ENCODE measurements at regions not wholly inside any gene's neighbourhood (a gene's known extent, or its start where the extent isn't known, plus 50 kb on each side); places are given as distances from the start of the nearest gene placed in this dataset.

- no peak for DNase-seq
- ChIA-PET POLR2A (no interaction called here), CTCF (no interaction called here)
- H3K27me3 Mint-ChIP-seq = peaks cover 8% of the 10 kb centered on the region
- peaks cover 3% of the 10 kb centered on the region for H3K4me1 Mint-ChIP-seq
- H3K9me3 Mint-ChIP-seq = peaks cover 9% of the 10 kb centered on the region
- no peak overlapping the region for H3K4me3 Mint-ChIP-seq
- H3K36me3 Mint-ChIP-seq (ENCODE audit: low read depth) = no peaks in the 10 kb centered on the region
- H3K27ac Mint-ChIP-seq = no peak overlapping the region
Observed at GRCh38 chr17:33516645-33517044, 223.6 kb upstream of the ASIC2 start.

GRCh38 chr17:33517746-33518145, 224.7 kb upstream of the ASIC2 start:
- no peak for DNase-seq
- H3K4me3 Mint-ChIP-seq = no peak overlapping the region
- CTCF ChIA-PET = no interaction called here
- POLR2A ChIA-PET = no interaction called here
- peaks cover 9% of the 10 kb centered on the region for H3K9me3 Mint-ChIP-seq
- peaks cover 8% of the 10 kb centered on the region for H3K27me3 Mint-ChIP-seq
- no peaks in the 10 kb centered on the region for H3K36me3 Mint-ChIP-seq (ENCODE audit: low read depth)
- no peaks in the 10 kb centered on the region for H3K4me1 Mint-ChIP-seq
- no peak overlapping the region for H3K27ac Mint-ChIP-seq

- no peak for DNase-seq
- H3K36me3 Mint-ChIP-seq (ENCODE audit: low read depth) = no peaks in the 10 kb centered on the region
- peaks cover 4% of the 10 kb centered on the region for H3K27me3 Mint-ChIP-seq
- ChIA-PET CTCF (interaction anchor here (0.8 kb wide), 1 partner anchor 13 kb away, joined by 3 read pairs; no protein-coding TSS in a partner anchor), POLR2A (no interaction called here)
- H3K4me3 Mint-ChIP-seq = no peak overlapping the region
- H3K27ac Mint-ChIP-seq = no peak overlapping the region
- H3K9me3 Mint-ChIP-seq = no peaks in the 10 kb centered on the region
- no peaks in the 10 kb centered on the region for H3K4me1 Mint-ChIP-seq
Observed at GRCh38 chr17:33519692-33520091, 226.6 kb upstream of the ASIC2 start.

GRCh38 chr17:33520426-33521330, 227.6 kb upstream of the ASIC2 start:
- peaks cover 2% of the 10 kb centered on the region for H3K27me3 Mint-ChIP-seq
- H3K4me1 Mint-ChIP-seq = no peaks in the 10 kb centered on the region
- ChIA-PET CTCF (interaction anchor here (0.8 to 1.2 kb wide), 2 partner anchors 12 to 155 kb away, joined by 3 read pairs; no protein-coding TSS in a partner anchor), POLR2A (no interaction called here)
- no peaks in the 10 kb centered on the region for H3K36me3 Mint-ChIP-seq (ENCODE audit: low read depth)
- peak; percentile 51 for DNase-seq
- H3K4me3 Mint-ChIP-seq = no peak overlapping the region
- H3K9me3 Mint-ChIP-seq = no peaks in the 10 kb centered on the region
- no peak overlapping the region for H3K27ac Mint-ChIP-seq

- CTCF ChIA-PET = no interaction called here
- Mint-ChIP-seq H3K9me3 (no peaks in the 10 kb centered on the region), H3K4me3 (no peak overlapping the region), H3K27me3 (peaks cover 2% of the 10 kb centered on the region), H3K27ac (no peak overlapping the region), H3K4me1 (no peaks in the 10 kb centered on the region), H3K36me3 (ENCODE audit: low read depth) (no peaks in the 10 kb centered on the region)
- DNase-seq = no peak
- POLR2A ChIA-PET = no interaction called here
Observed at GRCh38 chr17:33521784-33522183, 228.7 kb upstream of the ASIC2 start.

- Mint-ChIP-seq H3K4me3 (no peak overlapping the region), H3K9me3 (peaks cover 2% of the 10 kb centered on the region), H3K36me3 (ENCODE audit: low read depth) (no peaks in the 10 kb centered on the region), H3K27ac (no peak overlapping the region), H3K4me1 (no peaks in the 10 kb centered on the region), H3K27me3 (peaks cover 2% of the 10 kb centered on the region)
- DNase-seq = no peak
- ChIA-PET POLR2A (no interaction called here), CTCF (no interaction called here)
Observed at GRCh38 chr17:33522623-33523022, 229.5 kb upstream of the ASIC2 start.

- H3K4me3 Mint-ChIP-seq = no peak overlapping the region
- H3K9me3 Mint-ChIP-seq = peaks cover 2% of the 10 kb centered on the region
- DNase-seq = no peak
- H3K36me3 Mint-ChIP-seq (ENCODE audit: low read depth) = no peaks in the 10 kb centered on the region
- H3K4me1 Mint-ChIP-seq = no peaks in the 10 kb centered on the region
- no peak overlapping the region for H3K27ac Mint-ChIP-seq
- H3K27me3 Mint-ChIP-seq = peaks cover 2% of the 10 kb centered on the region
- POLR2A ChIA-PET = no interaction called here
- CTCF ChIA-PET = no interaction called here
Observed at GRCh38 chr17:33523577-33523981, 230.5 kb upstream of the ASIC2 start.

GRCh38 chr17:33525186-33525585, 232.1 kb upstream of the ASIC2 start:
- no peak for DNase-seq
- POLR2A ChIA-PET = no interaction called here
- Mint-ChIP-seq H3K27ac (no peak overlapping the region), H3K27me3 (peaks cover 2% of the 10 kb centered on the region), H3K4me1 (no peaks in the 10 kb centered on the region), H3K4me3 (no peak overlapping the region), H3K9me3 (peaks cover 2% of the 10 kb centered on the region), H3K36me3 (ENCODE audit: low read depth) (no peaks in the 10 kb centered on the region)
- CTCF ChIA-PET = no interaction called here

GRCh38 chr17:33526717-33527116, 233.6 kb upstream of the ASIC2 start:
- no peak overlapping the region for H3K27ac Mint-ChIP-seq
- ChIA-PET CTCF (interaction anchor here (0.5 kb wide), 1 partner anchor 8 kb away, joined by 3 read pairs; no protein-coding TSS in a partner anchor), POLR2A (no interaction called here)
- no peak overlapping the region for H3K4me3 Mint-ChIP-seq
- H3K36me3 Mint-ChIP-seq (ENCODE audit: low read depth) = no peaks in the 10 kb centered on the region
- H3K9me3 Mint-ChIP-seq = peaks cover 2% of the 10 kb centered on the region
- peaks cover 2% of the 10 kb centered on the region for H3K27me3 Mint-ChIP-seq
- DNase-seq = no peak
- H3K4me1 Mint-ChIP-seq = no peaks in the 10 kb centered on the region

- no peak overlapping the region for H3K4me3 Mint-ChIP-seq
- ChIA-PET POLR2A (no interaction called here), CTCF (interaction anchor here (0.5 kb wide), 1 partner anchor 8 kb away, joined by 3 read pairs; no protein-coding TSS in a partner anchor)
- no peaks in the 10 kb centered on the region for H3K36me3 Mint-ChIP-seq (ENCODE audit: low read depth)
- H3K27ac Mint-ChIP-seq = no peak overlapping the region
- no peak for DNase-seq
- H3K9me3 Mint-ChIP-seq = peaks cover 2% of the 10 kb centered on the region
- H3K4me1 Mint-ChIP-seq = no peaks in the 10 kb centered on the region
- peaks cover 2% of the 10 kb centered on the region for H3K27me3 Mint-ChIP-seq
Observed at GRCh38 chr17:33527290-33527689, 234.2 kb upstream of the ASIC2 start.

GRCh38 chr17:33528846-33529245, 235.8 kb upstream of the ASIC2 start:
- POLR2A ChIA-PET = no interaction called here
- no peak overlapping the region for H3K4me3 Mint-ChIP-seq
- DNase-seq = no peak
- H3K9me3 Mint-ChIP-seq = peaks cover 2% of the 10 kb centered on the region
- peaks cover 2% of the 10 kb centered on the region for H3K27me3 Mint-ChIP-seq
- H3K4me1 Mint-ChIP-seq = no peaks in the 10 kb centered on the region
- CTCF ChIA-PET = no interaction called here
- H3K27ac Mint-ChIP-seq = no peak overlapping the region
- no peaks in the 10 kb centered on the region for H3K36me3 Mint-ChIP-seq (ENCODE audit: low read depth)

- H3K27ac Mint-ChIP-seq = no peak overlapping the region
- H3K36me3 Mint-ChIP-seq (ENCODE audit: low read depth) = no peaks in the 10 kb centered on the region
- POLR2A ChIA-PET = no interaction called here
- H3K4me3 Mint-ChIP-seq = no peak overlapping the region
- H3K9me3 Mint-ChIP-seq = peaks cover 2% of the 10 kb centered on the region
- CTCF ChIA-PET = no interaction called here
- DNase-seq = no peak
- H3K4me1 Mint-ChIP-seq = no peaks in the 10 kb centered on the region
- H3K27me3 Mint-ChIP-seq = no peaks in the 10 kb centered on the region
Observed at GRCh38 chr17:33529816-33530215, 236.7 kb upstream of the ASIC2 start.

GRCh38 chr17:33531311-33531710, 238.2 kb upstream of the ASIC2 start:
- no peak for DNase-seq
- no peaks in the 10 kb centered on the region for H3K27me3 Mint-ChIP-seq
- H3K4me3 Mint-ChIP-seq = no peak overlapping the region
- H3K9me3 Mint-ChIP-seq = peaks cover 2% of the 10 kb centered on the region
- CTCF ChIA-PET = interaction anchor here (0.5 kb wide), 1 partner anchor 116 kb away, joined by 3 read pairs; no protein-coding TSS in a partner anchor
- H3K27ac Mint-ChIP-seq = no peak overlapping the region
- H3K4me1 Mint-ChIP-seq = no peaks in the 10 kb centered on the region
- POLR2A ChIA-PET = no interaction called here
- no peaks in the 10 kb centered on the region for H3K36me3 Mint-ChIP-seq (ENCODE audit: low read depth)

GRCh38 chr17:33534087-33534486, 241.0 kb upstream of the ASIC2 start:
- H3K27ac Mint-ChIP-seq = no peak overlapping the region
- no peak overlapping the region for H3K4me3 Mint-ChIP-seq
- ChIA-PET POLR2A (no interaction called here), CTCF (no interaction called here)
- H3K36me3 Mint-ChIP-seq (ENCODE audit: low read depth) = no peaks in the 10 kb centered on the region
- no peaks in the 10 kb centered on the region for H3K4me1 Mint-ChIP-seq
- H3K27me3 Mint-ChIP-seq = no peaks in the 10 kb centered on the region
- no peak for DNase-seq
- H3K9me3 Mint-ChIP-seq = no peaks in the 10 kb centered on the region

Data from activated CD4-positive, alpha-beta T cell treated with anti-CD3 and anti-CD28 coated beads, Interleukin-2, amount 10 ng/mL, durations not matched to agents 7 days and 5 days (primary cell).